SK-N-MC (cell line): ENCODE measurements at regions not wholly inside any gene's neighbourhood (a gene's known extent, or its start where the extent isn't known, plus 50 kb on each side); places are given as distances from the start of the nearest gene placed in this dataset.

Source experiments
- EZH2 ChIP-seq: fragments of 200-600 bp; sonication (generic); IDR thresholded peaks from one replicate; pipeline ENCODE4 v1.6.1; 2017; ENCODE audit warnings: antibody characterized with exemption
- FOXP2 ChIP-seq: optimal IDR thresholded peaks from 2 replicates; pipeline ENCODE3; 2011; ENCODE audit warnings: mild to moderate bottlenecking, moderate library complexity; ENCODE audit not compliant: insufficient read depth; ENCODE audit errors: extremely low read length, control extremely low read depth
- POLR2AphosphoS5 ChIP-seq: IDR thresholded peaks from 2 replicates; pipeline ENCODE4 v1.6.1; 2012; ENCODE audit warnings: mild to moderate bottlenecking, low read depth, low read length, borderline replicate concordance

- no peak for TF ChIP-seq POLR2AphosphoS5
- TF ChIP-seq EZH2: no peak
- no peak for TF ChIP-seq FOXP2
Observed at GRCh38 chr1:201641524-201642253, 102.8 kb downstream of the NAV1 start.
